Testis (tissue), 2 donors: ENCODE measurements at regions not wholly inside any gene's neighbourhood (a gene's known extent, or its start where the extent isn't known, plus 50 kb on each side); places are given as distances from the start of the nearest gene placed in this dataset.

Source experiments
- CTCF ChIP-seq, 3 experiments: fragments of 450-650 bp in 2 of 3; fragments of 200-600 bp in 1 of 3; sonication (generic) in 1 of 3; IDR thresholded peaks; one replicate each; pipeline ENCODE4 v1.5.1; 2016 to 2019; ENCODE audit warnings: antibody characterized with exemption in 3 of 3, mild to moderate bottlenecking in 2 of 3, moderate library complexity in 1 of 3
- POLR2A ChIP-seq: fragments of 450-650 bp; IDR thresholded peaks from one replicate; pipeline ENCODE4 v1.6.1; 2017; ENCODE audit warnings: antibody characterized with exemption, mild to moderate bottlenecking, moderate library complexity

GRCh38 chr6:112833581-112834131 is 486.5 kb downstream of the RFPL4B start:
- TF ChIP-seq CTCF (IDR thresholded peaks at IDR 0.05) (no peak), POLR2A (no peak)
